ENCODE measurements at regions not wholly inside any gene's neighbourhood (a gene's known extent, or its start where the extent isn't known, plus 50 kb on each side); places are given as distances from the start of the nearest gene placed in this dataset.

DNA sequence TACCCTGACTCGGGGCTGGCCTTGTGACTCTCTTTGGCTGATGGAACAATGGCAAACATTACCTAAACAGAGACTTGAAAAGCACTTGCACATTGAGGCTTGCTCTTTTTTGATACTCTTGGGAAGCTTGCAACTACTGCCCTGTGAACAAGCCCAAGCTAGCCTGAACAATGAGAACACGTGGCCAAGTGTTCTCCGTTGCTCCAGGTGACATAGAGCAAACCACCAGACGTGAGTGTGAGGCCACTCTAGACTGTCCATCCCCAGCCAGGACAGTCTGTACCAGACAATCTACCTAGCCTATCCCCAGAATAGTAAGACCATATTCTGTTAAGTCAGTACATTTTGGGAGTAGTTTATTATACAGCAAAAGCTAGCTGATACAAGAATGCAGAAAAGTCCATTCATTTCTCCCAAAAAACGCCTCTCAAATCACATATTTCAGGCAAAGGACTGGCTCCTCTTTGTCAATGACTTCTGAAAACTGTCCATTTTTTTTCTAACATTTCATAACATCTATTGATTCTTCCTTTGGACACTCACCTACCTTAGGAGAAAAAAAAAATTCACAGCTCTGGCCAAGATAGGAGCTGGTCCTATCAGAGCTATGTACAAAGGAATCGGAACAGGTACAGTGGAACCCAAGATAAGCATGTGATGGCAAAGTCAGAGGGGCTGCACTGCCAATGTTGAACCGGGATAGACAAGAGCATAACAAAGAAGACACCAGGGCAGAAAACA is 142.1 kb upstream of the PKDCC start:
- no peaks in the 10 kb centered on the region for H3K27me3 ChIP-seq (ENCODE audit: control insufficient read depth in 2 of 2, insufficient read depth in 2 of 2, low read length in 2 of 2)
- Mint-ChIP-seq H3K4me1 (no peaks in the 10 kb centered on the region), H3K9me3 (no peaks in the 10 kb centered on the region), H3K36me3 (no peaks in the 10 kb centered on the region), H3K4me3 (no peak overlapping the region), H3K27me3 (peaks cover 45 to 54% (median 52%) of the 10 kb centered on the region in 5 donors), H3K27ac (no peak overlapping the region)
- no peak for ATAC-seq
- H3K4me3 ChIP-seq (ENCODE audit: low read length) = no peak overlapping the region
- H3K9me3 ChIP-seq (ENCODE audit: control insufficient read depth in 2 of 3, low read length in 3 of 3) = no peaks in the 10 kb centered on the region
- H3K36me3 ChIP-seq (ENCODE audit: control insufficient read depth in 2 of 3, insufficient read depth in 3 of 3, low read length in 3 of 3) = no peaks in the 10 kb centered on the region
- POLR2A ChIA-PET = no interaction called here
- no peak for DNase-seq
- CTCF ChIA-PET = no interaction called here
- intact Hi-C loops (cut with micrococcal nuclease) = no loop called here
- no peak overlapping the region for H3K27ac ChIP-seq (ENCODE audit: low read depth, low read length)
- H3K4me1 ChIP-seq (ENCODE audit: control insufficient read depth in 2 of 2, insufficient read depth in 2 of 2, low read length in 2 of 2) = no peaks in the 10 kb centered on the region

GRCh38 chr2:41906338-41906725 is 141.5 kb upstream of the PKDCC start:
- ChIA-PET CTCF (no interaction called here), POLR2A (no interaction called here)
- H3K36me3 Mint-ChIP-seq = no peaks in the 10 kb centered on the region
- Histone ChIP-seq H3K4me3 (ENCODE audit: low read length) (no peak overlapping the region), H3K9me3 (ENCODE audit: control insufficient read depth in 2 of 3, low read length in 3 of 3) (no peaks in the 10 kb centered on the region), H3K27ac (ENCODE audit: low read depth, low read length) (no peak overlapping the region), H3K27me3 (ENCODE audit: control insufficient read depth in 2 of 2, insufficient read depth in 2 of 2, low read length in 2 of 2) (no peaks in the 10 kb centered on the region), H3K36me3 (ENCODE audit: control insufficient read depth in 2 of 3, insufficient read depth in 3 of 3, low read length in 3 of 3) (no peaks in the 10 kb centered on the region), H3K4me1 (ENCODE audit: control insufficient read depth in 2 of 2, insufficient read depth in 2 of 2, low read length in 2 of 2) (no peaks in the 10 kb centered on the region)
- intact Hi-C loops (cut with micrococcal nuclease) = no loop called here
- H3K27me3 Mint-ChIP-seq = peaks cover 45 to 58% (median 52%) of the 10 kb centered on the region in 5 donors
- H3K27ac Mint-ChIP-seq = no peak overlapping the region
- H3K4me3 Mint-ChIP-seq = no peak overlapping the region
- H3K9me3 Mint-ChIP-seq = no peaks in the 10 kb centered on the region
- ATAC-seq (no peak), DNase-seq (no peak)
- no peaks in the 10 kb centered on the region for H3K4me1 Mint-ChIP-seq

- Histone ChIP-seq H3K36me3 (ENCODE audit: control insufficient read depth in 2 of 3, insufficient read depth in 3 of 3, low read length in 3 of 3) (no peaks in the 10 kb centered on the region), H3K27me3 (ENCODE audit: control insufficient read depth in 2 of 2, insufficient read depth in 2 of 2, low read length in 2 of 2) (no peaks in the 10 kb centered on the region), H3K9me3 (ENCODE audit: control insufficient read depth in 2 of 3, low read length in 3 of 3) (no peaks in the 10 kb centered on the region), H3K4me1 (ENCODE audit: control insufficient read depth in 2 of 2, insufficient read depth in 2 of 2, low read length in 2 of 2) (no peaks in the 10 kb centered on the region), H3K4me3 (ENCODE audit: low read length) (no peak overlapping the region), H3K27ac (ENCODE audit: low read depth, low read length) (no peak overlapping the region)
- intact Hi-C loops (cut with micrococcal nuclease) = no loop called here
- ChIA-PET CTCF (no interaction called here), POLR2A (no interaction called here)
- Mint-ChIP-seq H3K27ac (no peak overlapping the region), H3K4me3 (no peak overlapping the region), H3K4me1 (no peaks in the 10 kb centered on the region), H3K27me3 (peaks cover 40 to 59% (median 50%) of the 10 kb centered on the region in 5 donors), H3K36me3 (no peaks in the 10 kb centered on the region), H3K9me3 (no peaks in the 10 kb centered on the region)
- no peak for DNase-seq
- ATAC-seq = no peak
These were observed 140.7 kb upstream of the PKDCC start for GRCh38 chr2:41907141-41907540.

GRCh38 chr2:41907771-41908207 is 140.0 kb upstream of the PKDCC start:
- ATAC-seq (no peak), DNase-seq (no peak)
- peaks cover 39 to 64% (median 51%) of the 10 kb centered on the region in 5 donors for H3K27me3 Mint-ChIP-seq
- intact Hi-C loops (cut with micrococcal nuclease) = no loop called here
- Histone ChIP-seq H3K9me3 (ENCODE audit: control insufficient read depth in 2 of 3, low read length in 3 of 3) (no peaks in the 10 kb centered on the region), H3K36me3 (ENCODE audit: control insufficient read depth in 2 of 3, insufficient read depth in 3 of 3, low read length in 3 of 3) (no peaks in the 10 kb centered on the region), H3K27ac (ENCODE audit: low read depth, low read length) (no peak overlapping the region), H3K27me3 (ENCODE audit: control insufficient read depth in 2 of 2, insufficient read depth in 2 of 2, low read length in 2 of 2) (no peaks in the 10 kb centered on the region), H3K4me3 (ENCODE audit: low read length) (no peak overlapping the region), H3K4me1 (ENCODE audit: control insufficient read depth in 2 of 2, insufficient read depth in 2 of 2, low read length in 2 of 2) (no peaks in the 10 kb centered on the region)
- H3K27ac Mint-ChIP-seq = no peak overlapping the region
- H3K9me3 Mint-ChIP-seq = no peaks in the 10 kb centered on the region
- H3K4me1 Mint-ChIP-seq = no peaks in the 10 kb centered on the region
- H3K4me3 Mint-ChIP-seq = no peak overlapping the region
- H3K36me3 Mint-ChIP-seq = no peaks in the 10 kb centered on the region
- ChIA-PET POLR2A (no interaction called here), CTCF (no interaction called here)

DNA sequence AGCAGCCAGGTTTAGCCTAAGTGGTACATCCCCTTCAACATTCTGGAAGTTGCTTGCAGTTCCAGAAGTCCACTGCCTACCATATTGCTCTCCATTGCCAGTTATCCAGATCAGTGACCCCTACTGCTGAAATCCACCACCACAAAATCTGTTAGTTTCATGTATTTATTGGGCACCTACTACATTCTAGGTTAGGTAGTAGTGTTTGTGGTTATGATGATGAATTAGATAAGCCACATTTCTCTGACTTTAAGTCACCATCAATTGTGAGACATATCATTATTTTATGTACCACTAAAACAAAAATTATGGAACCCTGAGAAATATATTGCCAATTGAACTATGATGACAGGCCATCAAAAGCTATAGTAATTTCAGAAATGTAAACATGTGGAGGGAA is 139.5 kb upstream of the PKDCC start:
- no peak for ATAC-seq
- H3K27ac ChIP-seq (ENCODE audit: low read depth, low read length) = no peak overlapping the region
- Mint-ChIP-seq H3K9me3 (no peaks in the 10 kb centered on the region), H3K36me3 (no peaks in the 10 kb centered on the region), H3K27me3 (peaks cover 33 to 59% (median 47%) of the 10 kb centered on the region in 5 donors), H3K4me1 (no peaks in the 10 kb centered on the region), H3K4me3 (no peak overlapping the region), H3K27ac (no peak overlapping the region)
- no peaks in the 10 kb centered on the region for H3K4me1 ChIP-seq (ENCODE audit: control insufficient read depth in 2 of 2, insufficient read depth in 2 of 2, low read length in 2 of 2)
- no peaks in the 10 kb centered on the region for H3K9me3 ChIP-seq (ENCODE audit: control insufficient read depth in 2 of 3, low read length in 3 of 3)
- intact Hi-C loops (cut with micrococcal nuclease) = no loop called here
- no peaks in the 10 kb centered on the region for H3K36me3 ChIP-seq (ENCODE audit: control insufficient read depth in 2 of 3, insufficient read depth in 3 of 3, low read length in 3 of 3)
- no peaks in the 10 kb centered on the region for H3K27me3 ChIP-seq (ENCODE audit: control insufficient read depth in 2 of 2, insufficient read depth in 2 of 2, low read length in 2 of 2)
- POLR2A ChIA-PET = interaction anchor here (0.7 kb wide), 1 partner anchor 891 kb away, joined by 3 read pairs; no protein-coding TSS in a partner anchor
- H3K4me3 ChIP-seq (ENCODE audit: low read length) = no peak overlapping the region
- no peak for DNase-seq
- CTCF ChIA-PET = no interaction called here

GRCh38 chr2:41909584-41909983 is 138.2 kb upstream of the PKDCC start:
- H3K27ac Mint-ChIP-seq = no peak overlapping the region
- peaks cover 25 to 56% (median 45%) of the 10 kb centered on the region in 5 donors for H3K27me3 Mint-ChIP-seq
- ChIA-PET CTCF (no interaction called here), POLR2A (no interaction called here)
- H3K27me3 ChIP-seq (ENCODE audit: control insufficient read depth in 2 of 2, insufficient read depth in 2 of 2, low read length in 2 of 2) = no peaks in the 10 kb centered on the region
- no peaks in the 10 kb centered on the region for H3K36me3 ChIP-seq (ENCODE audit: control insufficient read depth in 2 of 3, insufficient read depth in 3 of 3, low read length in 3 of 3)
- no peaks in the 10 kb centered on the region for H3K9me3 ChIP-seq (ENCODE audit: control insufficient read depth in 2 of 3, low read length in 3 of 3)
- H3K36me3 Mint-ChIP-seq = peaks cover 0 to 4% (median 0%) of the 10 kb centered on the region in 5 donors
- no peaks in the 10 kb centered on the region for H3K4me1 Mint-ChIP-seq
- no peak for DNase-seq
- no peak overlapping the region for H3K4me3 Mint-ChIP-seq
- no peak overlapping the region for H3K27ac ChIP-seq (ENCODE audit: low read depth, low read length)
- H3K4me3 ChIP-seq (ENCODE audit: low read length) = no peak overlapping the region
- H3K9me3 Mint-ChIP-seq = no peaks in the 10 kb centered on the region
- ATAC-seq = no peak
- intact Hi-C loops (cut with micrococcal nuclease) = no loop called here
- no peaks in the 10 kb centered on the region for H3K4me1 ChIP-seq (ENCODE audit: control insufficient read depth in 2 of 2, insufficient read depth in 2 of 2, low read length in 2 of 2)

- Mint-ChIP-seq H3K27ac (no peak overlapping the region), H3K9me3 (no peaks in the 10 kb centered on the region), H3K4me1 (no peaks in the 10 kb centered on the region), H3K36me3 (peaks cover 0 to 4% (median 0%) of the 10 kb centered on the region in 5 donors), H3K4me3 (no peak overlapping the region), H3K27me3 (peaks cover 20 to 57% (median 45%) of the 10 kb centered on the region in 5 donors)
- no peaks in the 10 kb centered on the region for H3K4me1 ChIP-seq (ENCODE audit: control insufficient read depth in 2 of 2, insufficient read depth in 2 of 2, low read length in 2 of 2)
- no peak overlapping the region for H3K27ac ChIP-seq (ENCODE audit: low read depth, low read length)
- DNase-seq = no peak
- CTCF ChIA-PET = no interaction called here
- no peaks in the 10 kb centered on the region for H3K36me3 ChIP-seq (ENCODE audit: control insufficient read depth in 2 of 3, insufficient read depth in 3 of 3, low read length in 3 of 3)
- no peak overlapping the region for H3K4me3 ChIP-seq (ENCODE audit: low read length)
- no peak for ATAC-seq
- intact Hi-C loops (cut with micrococcal nuclease) = no loop called here
- no peaks in the 10 kb centered on the region for H3K27me3 ChIP-seq (ENCODE audit: control insufficient read depth in 2 of 2, insufficient read depth in 2 of 2, low read length in 2 of 2)
- no peaks in the 10 kb centered on the region for H3K9me3 ChIP-seq (ENCODE audit: control insufficient read depth in 2 of 3, low read length in 3 of 3)
- POLR2A ChIA-PET = no interaction called here
These were observed 137.7 kb upstream of the PKDCC start for GRCh38 chr2:41910126-41910525.
